ENCODE measurements at regions not wholly inside any gene's neighbourhood (a gene's known extent, or its start where the extent isn't known, plus 50 kb on each side); places are given as distances from the start of the nearest gene placed in this dataset.

- peak in 1 of 2 donors; percentile 23 for DNase-seq
- Histone ChIP-seq H3K4me3 (no peak overlapping the region), H3K27me3 (no peaks in the 10 kb centered on the region), H3K9me3 (no peaks in the 10 kb centered on the region), H3K36me3 (no peaks in the 10 kb centered on the region), H3K27ac (no peak overlapping the region), H3K4me1 (no peaks in the 10 kb centered on the region)
- TF ChIP-seq POLR2A (IDR thresholded peaks at IDR 0.05) (no peak), CTCF (IDR thresholded peaks at IDR 0.05) (no peak)
- intact Hi-C loops (cut with DNase I; ENCODE audit: low total_unique reads), result no loop called here
Measured at GRCh38 chr2:173649527-173650219, 295.0 kb downstream of the CDCA7 start.

- no peak for DNase-seq
- Histone ChIP-seq H3K27ac (no peak overlapping the region), H3K9me3 (no peaks in the 10 kb centered on the region), H3K36me3 (no peaks in the 10 kb centered on the region), H3K4me3 (no peak overlapping the region), H3K27me3 (no peaks in the 10 kb centered on the region), H3K4me1 (no peaks in the 10 kb centered on the region)
- intact Hi-C loops (cut with DNase I; ENCODE audit: low total_unique reads), result no loop called here
- no peak for TF ChIP-seq CTCF (IDR thresholded peaks at IDR 0.05)
- no peak for TF ChIP-seq POLR2A (IDR thresholded peaks at IDR 0.05)
Measured at GRCh38 chr2:173651891-173652290, 297.2 kb downstream of the CDCA7 start.

GRCh38 chr2:173652311-173652710, 297.6 kb downstream of the CDCA7 start:
- Histone ChIP-seq H3K9me3 (no peaks in the 10 kb centered on the region), H3K27me3 (no peaks in the 10 kb centered on the region), H3K4me3 (no peak overlapping the region), H3K36me3 (no peaks in the 10 kb centered on the region), H3K4me1 (no peaks in the 10 kb centered on the region), H3K27ac (no peak overlapping the region)
- intact Hi-C loops (cut with DNase I; ENCODE audit: low total_unique reads), result no loop called here
- no peak for TF ChIP-seq CTCF (IDR thresholded peaks at IDR 0.05)
- TF ChIP-seq POLR2A (IDR thresholded peaks at IDR 0.05), result no peak
- DNase-seq, result no peak

- no peaks in the 10 kb centered on the region for H3K27me3 ChIP-seq
- no peak overlapping the region for H3K27ac ChIP-seq
- intact Hi-C loops (cut with DNase I; ENCODE audit: low total_unique reads), result no loop called here
- TF ChIP-seq POLR2A (IDR thresholded peaks at IDR 0.05) (no peak), CTCF (IDR thresholded peaks at IDR 0.05) (no peak)
- DNase-seq, result no peak
- H3K4me1 ChIP-seq, result no peaks in the 10 kb centered on the region
- no peaks in the 10 kb centered on the region for H3K9me3 ChIP-seq
- no peaks in the 10 kb centered on the region for H3K36me3 ChIP-seq
- H3K4me3 ChIP-seq, result no peak overlapping the region
Measured at GRCh38 chr2:173652767-173653431, 298.2 kb downstream of the CDCA7 start.

GRCh38 chr2:173653432-173653805, 298.7 kb downstream of the CDCA7 start:
- intact Hi-C loops (cut with DNase I; ENCODE audit: low total_unique reads), result no loop called here
- Histone ChIP-seq H3K9me3 (no peaks in the 10 kb centered on the region), H3K27me3 (no peaks in the 10 kb centered on the region), H3K4me1 (no peaks in the 10 kb centered on the region), H3K27ac (no peak overlapping the region), H3K36me3 (no peaks in the 10 kb centered on the region), H3K4me3 (no peak overlapping the region)
- no peak for DNase-seq
- TF ChIP-seq CTCF (IDR thresholded peaks at IDR 0.05) (no peak), POLR2A (IDR thresholded peaks at IDR 0.05) (no peak)
